HG03108 (cell line): ENCODE measurements at regions not wholly inside any gene's neighbourhood (a gene's known extent, or its start where the extent isn't known, plus 50 kb on each side); places are given as distances from the start of the nearest gene placed in this dataset.

Experiments
- ATAC-seq: cut with Tn5 transposase; IDR thresholded peaks from one replicate; pipeline ENCODE4 v1.9.1; 2021; ENCODE audit warnings: moderate library complexity; ENCODE audit not compliant: unreplicated experiment

DNA sequence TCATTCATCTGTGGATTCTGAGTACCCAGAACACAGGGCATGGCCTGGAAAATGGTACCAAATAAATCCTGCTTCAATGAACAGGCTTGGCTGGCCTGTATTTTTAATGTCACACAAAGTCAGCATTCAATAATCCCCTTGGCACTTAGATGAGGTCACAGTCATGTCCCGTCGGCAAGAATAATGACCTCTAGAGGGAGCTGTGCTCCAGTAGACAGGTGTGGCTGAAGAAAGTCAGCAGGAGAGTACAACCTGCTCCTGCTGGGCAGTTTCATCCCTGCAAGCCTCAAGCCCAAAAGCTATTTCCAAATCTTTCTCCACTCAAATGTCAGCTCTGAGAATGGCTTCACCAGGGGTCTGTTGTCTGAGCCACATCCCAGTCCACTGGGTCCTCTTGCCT lies 404.0 kb upstream of the F9 start:
- ATAC-seq = peak; percentile 62

DNA sequence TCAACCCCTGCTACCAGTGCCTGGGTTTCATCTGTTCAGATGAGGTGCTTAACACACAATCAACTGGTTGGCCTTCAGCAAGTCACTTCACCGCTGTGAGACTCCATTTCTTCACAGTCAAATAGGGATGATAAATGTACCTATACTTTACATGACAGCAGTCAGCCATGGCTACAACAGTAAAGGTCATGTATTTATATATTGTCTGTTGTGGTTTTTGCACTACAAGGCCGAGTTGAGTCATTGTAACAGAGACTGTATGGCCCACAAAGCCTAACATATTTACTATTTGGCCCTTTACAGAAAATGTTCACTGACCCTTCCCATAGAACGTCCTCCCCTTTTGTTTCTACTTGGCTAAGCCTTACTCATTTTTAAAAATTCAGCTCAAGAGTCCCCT lies 404.6 kb upstream of the F9 start:
- ATAC-seq = no peak

DNA sequence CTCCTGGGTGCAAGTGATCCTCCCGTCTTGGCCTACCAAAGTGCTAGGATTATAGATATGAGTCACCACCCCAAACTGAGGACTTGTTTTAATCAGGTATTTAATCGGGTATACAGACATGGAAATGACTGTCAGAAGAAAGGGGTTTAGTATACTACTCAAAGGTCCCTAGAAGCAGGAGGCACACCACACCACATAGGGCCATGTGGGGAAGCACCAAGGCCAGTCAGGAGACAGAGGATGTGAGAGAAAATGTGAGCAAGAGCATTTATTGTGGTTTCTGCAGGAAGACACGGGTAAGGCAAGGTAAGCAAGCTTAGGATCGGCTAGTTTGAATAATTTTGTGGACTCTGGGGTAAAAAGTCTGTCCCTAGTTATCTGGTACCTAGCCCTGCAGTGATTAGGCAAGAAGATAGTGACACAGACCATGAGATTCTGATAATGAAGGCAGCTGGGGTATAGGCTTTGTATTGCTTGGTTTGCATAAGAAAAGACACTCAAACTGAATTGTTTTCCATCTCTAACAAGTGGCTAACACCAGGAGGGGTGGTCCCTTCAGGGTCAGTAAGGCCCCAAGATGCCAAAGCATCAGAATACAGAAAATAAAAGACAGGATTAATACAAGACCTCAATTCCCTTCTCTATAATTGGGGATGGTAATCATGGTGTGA lies 408.8 kb upstream of the F9 start:
- no peak for ATAC-seq

DNA sequence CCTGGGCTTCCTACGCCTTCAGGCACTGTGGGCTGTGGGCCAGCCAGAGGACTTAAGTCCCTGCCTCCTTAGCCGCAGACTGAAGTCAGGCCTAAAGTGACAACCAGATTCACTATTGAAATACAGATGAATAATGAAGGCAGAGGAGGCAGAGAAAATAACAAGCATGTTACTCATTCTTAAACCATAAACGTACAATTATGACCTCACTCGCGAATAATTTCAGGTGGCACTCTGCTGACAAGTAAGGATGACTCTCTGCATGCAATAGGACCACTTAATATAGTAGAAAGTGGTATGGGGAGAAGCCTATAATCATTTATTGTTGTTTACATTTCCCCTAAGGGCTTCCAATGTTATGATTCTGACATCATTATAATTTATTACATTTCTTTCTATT lies 409.2 kb upstream of the FGF13 start:
- no peak for ATAC-seq

DNA sequence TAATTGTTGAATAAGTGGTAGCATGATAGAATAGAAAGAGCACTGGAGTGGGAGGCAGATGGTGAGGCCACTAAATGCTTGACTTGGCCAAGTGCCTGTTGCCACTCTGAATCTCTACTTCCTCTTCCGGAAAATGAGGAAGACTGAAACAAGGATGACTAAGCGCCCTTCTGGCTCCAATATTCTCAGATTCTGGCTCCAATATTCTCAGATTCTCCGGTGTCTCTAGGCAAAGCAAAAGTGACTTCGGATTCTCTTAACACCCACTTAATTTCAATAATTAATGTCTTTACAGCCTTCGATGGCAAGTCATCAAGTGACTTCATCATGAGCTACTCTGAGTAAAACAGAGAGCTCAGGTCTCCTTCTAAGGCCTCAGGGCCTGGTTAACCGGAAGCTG lies 402.2 kb upstream of the FGF13 start:
- ATAC-seq = no peak

DNA sequence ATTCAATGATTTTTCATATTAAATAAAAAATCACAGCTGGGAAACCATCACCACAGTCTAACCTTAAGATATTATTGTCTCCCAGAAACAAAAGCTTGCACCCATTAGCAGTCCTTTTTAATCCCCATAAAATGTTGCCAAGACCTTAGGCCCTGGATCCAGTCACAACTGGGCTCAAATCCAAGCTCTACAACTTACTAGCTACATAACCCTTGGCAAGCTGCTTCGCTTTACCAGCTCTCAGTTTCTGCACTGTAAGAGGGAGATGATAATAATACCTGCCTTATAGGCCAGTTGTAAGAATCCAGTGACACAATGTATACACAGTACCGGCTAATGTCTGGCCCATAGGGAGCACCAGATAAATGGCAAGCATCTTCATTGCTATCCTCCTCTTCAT lies 400.9 kb upstream of the FGF13 start:
- ATAC-seq = no peak

DNA sequence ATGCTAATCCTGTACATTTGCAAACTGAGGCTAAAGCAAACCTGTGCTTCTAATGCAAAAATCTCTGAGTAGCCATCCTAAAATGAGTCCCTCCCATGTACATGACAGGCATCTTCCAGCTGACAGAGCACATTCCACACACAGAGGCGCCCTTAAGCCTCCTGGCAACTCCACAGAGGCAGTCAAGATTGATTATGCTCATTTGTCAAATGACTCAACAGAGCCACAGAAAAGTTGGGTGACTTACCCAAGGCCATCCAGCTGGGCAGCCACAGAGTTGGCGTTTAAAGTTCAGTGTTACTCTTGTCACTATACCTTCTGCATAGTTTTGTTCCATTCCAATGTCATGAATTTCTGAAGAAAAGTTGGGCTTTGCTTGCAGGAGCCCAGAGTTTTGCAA lies 394.6 kb upstream of the FGF13 start:
- no peak for ATAC-seq

DNA sequence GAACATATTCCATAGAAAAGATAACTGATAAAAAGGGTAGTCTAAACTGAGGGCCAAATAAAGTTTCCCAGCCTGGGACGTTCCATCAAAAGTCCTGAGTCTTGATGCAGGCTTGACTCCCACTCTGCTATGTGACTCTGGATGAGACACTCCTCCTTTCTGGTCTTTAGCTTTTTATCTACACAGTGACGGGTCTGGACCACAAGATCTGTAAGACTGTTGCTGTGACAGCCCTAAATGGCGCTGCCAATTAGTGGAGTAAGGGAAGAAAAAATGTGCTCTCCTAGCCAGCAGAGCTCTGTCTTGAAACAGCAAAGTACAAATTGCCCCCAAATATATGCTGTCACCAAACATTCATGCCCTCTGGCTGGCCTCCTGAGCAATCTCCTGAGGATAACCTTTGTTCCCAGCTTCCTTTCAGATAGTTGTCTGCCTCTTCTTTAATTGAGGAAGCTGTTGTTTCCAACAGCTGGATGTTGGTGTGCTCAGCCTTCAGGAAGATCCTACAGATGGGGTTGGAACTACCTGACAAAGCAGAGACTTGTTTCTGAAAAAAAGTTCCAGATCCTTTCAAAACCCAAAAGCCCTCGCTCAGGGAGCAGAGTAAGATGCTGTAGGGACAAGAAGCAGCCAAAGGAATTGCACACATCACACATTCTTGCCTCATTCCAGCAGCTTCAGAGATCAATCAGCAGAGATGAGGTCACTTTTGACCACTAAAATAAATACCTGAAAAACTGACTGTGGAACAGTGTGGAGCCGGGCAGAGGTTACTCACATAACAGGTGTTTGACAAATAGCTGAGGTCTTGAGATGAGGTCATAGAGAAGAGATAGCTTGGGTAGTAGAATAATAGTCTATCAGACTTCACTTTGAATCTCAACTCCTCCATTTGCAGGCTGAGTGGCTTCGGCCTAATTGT lies 383.4 kb upstream of the FGF13 start:
- ATAC-seq = no peak

DNA sequence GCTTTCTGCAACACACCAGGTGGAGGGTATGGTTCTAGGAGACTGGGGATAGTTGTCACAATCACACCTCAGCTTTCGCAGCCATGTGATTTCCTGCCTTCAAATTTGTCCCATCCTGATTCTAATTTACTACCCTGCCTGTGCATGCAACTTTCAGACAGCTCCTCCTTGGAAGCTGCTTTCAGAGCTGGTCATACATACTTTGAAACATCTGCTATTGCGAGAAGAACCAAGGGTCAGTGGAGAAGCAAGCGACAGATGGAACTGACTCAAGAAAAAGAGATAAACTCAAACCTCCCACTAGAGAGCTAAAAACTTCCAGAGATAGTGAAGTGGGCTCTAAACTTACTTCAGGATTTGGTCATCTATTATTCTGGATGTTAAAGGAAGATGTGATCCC lies 381.7 kb upstream of the FGF13 start:
- ATAC-seq = no peak

DNA sequence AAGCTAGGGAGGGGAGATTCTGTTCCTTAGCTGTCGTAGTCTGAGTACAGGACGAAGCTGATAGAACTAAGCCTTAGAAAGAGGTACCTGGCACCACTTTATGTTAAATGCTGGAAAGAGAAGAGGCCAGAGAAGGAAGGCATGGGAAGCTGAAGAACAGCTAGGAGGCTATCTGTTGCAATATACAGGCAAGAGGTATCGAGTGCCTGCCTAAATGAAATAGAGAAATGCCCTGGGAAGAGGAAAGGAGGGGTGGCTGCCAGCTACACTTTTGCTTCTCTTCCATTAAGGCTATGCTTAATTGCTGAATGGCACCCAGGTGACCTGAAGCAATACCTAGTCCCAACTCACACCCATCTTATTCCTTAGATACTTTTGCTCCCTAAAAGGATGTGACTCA lies 380.4 kb upstream of the FGF13 start:
- no peak for ATAC-seq

DNA sequence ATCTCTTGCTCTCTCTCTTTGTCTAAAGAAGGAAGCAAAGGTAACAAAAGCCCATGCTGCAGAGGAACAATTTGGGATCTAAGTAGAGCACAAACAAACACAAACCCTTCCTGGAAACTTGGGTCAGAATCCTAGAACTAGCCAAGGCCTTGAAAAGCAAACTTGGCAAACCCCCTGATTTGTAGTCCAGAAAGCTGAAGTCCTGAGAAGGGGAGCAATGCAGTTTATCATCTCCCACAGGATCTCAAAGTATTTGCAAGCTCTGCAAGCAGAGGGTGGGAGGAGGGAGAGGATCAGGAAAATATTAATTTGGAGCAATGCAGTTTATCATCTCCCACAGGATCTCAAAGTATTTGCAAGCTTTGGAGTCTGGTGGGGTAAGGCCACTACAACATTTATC lies 379.5 kb upstream of the FGF13 start:
- no peak for ATAC-seq

DNA sequence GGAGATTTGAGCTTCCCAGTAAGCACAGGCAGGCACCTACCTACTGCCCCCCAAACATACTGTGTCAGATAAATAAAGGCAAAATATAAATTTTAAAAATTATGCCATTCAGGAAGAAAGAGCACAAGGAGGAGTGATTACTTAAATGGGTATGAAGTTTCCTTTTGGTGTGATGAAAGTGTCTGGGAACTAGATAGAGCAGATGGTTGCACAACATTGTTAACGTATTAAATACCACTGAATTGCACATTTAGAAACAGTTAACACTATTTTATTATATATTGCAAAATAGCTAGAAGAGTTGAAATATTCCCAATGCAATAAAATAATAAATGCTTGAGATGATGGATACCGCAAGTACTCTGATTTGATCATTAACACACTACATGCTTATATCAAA lies 374.7 kb upstream of the FGF13 start:
- ATAC-seq = no peak

DNA sequence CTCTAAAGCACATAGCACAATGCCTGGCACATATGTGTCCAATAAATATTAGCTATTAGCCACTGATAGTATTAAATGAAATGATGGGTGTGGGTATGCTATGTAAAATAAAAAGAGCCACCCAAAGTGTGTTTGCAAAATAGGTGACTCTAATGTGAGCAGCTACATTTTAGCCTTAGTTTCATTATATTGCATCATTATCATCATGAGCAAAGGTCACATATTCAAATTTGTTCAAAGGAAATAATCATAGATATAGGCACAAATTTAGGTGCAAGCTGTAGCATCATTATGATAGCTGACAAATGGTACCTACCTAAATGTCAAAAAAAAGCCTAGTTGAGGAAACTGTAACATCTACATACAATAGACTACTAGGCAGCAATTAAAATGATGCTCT lies 373.9 kb upstream of the FGF13 start:
- no peak for ATAC-seq

DNA sequence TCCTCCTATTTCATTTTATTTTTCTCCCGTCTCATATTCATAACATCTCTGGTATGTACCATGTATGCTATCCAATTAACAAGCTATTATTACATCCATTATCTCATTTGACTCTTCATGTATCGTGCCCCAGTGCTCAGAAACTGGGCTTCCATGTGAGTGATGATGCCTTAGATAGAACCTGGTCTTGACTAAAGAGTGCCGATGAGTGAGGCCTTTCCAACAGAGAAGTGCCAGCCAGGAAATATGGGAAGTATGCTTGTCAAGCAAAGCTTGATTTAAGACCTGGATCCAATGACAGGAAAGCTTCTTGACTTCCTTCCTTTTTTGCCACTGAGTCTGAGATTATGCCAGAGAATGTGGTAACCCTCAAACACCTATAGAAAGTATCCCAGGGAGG lies 371.7 kb upstream of the FGF13 start:
- no peak for ATAC-seq

DNA sequence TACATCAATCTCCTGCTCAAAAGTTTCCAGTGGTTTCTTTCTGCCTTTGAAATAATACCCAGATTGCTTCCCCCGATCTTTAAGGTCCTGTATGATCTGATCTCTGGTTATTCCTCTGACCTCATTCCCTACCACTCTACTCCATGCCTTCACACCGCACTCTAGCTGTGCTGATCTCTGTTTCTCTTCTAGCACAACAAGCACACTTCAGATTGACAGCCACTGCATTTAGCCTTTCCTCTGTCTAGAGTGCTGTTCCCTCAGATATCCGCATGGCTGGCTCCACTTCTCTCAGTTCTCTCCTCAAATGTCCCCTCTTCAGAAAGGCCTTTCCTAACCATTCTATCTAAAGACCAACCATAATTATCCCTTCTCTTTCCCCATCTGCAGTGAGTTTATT lies 370.4 kb upstream of the FGF13 start:
- no peak for ATAC-seq

DNA sequence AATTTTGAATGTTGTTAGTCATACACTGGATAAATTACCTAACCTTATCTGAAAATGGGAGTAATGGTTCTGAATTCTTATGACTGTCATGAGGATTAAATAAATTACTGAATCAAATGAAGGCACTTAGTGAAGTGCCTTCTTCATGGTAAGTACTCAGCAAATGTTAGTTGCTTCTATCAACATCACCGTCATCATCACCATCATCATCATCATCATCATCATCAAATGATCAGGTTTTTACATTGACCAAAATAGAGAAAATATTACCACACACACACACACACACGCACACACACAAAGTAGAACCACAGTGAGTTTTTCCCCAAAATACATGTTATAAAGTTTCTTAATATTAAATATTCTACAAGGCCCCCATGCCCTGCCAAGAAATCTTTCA lies 368.3 kb upstream of the FGF13 start:
- no peak for ATAC-seq

DNA sequence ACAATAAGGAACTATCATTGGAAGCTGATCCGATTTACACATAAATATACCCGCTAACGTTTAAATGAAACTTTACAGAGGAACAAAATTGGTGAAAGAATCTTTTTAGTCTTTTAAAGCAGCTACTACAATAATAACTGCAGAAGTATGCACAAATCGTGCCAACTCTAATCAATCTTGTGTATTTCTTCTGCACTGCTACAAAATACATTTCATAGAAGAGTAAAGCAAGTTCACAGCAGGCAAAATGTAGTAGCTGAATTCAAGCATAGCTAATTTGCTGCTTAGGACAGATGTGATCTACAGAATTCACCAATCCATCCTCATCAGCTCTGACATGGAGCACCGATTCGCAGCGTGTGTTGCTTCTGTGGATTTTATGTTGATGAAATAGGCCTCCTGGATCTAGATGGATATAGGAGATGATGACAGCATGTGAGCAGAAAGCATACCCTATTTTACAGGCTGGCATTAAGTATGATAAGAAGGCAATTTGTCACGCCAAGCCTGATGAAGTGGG lies 367.3 kb upstream of the FGF13 start:
- ATAC-seq = no peak

DNA sequence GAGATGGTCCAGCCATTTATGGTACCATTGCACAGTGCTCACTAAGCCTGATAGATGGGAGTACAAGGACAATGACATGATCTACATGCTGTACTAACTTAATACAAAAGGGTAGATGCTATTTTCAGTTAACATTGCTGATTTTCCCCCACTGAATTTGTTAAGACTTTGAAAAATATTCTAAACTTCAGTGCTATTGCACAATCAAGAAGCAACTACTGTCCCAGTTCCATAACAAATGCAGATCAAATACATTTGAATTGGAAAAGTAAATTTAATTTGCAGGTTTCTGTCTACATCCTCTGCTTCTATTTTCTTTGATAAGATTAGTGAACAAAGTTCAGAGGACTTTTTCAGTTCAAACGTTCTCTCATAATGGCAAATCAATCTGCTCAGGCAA lies 366.8 kb upstream of the FGF13 start:
- ATAC-seq = no peak

DNA sequence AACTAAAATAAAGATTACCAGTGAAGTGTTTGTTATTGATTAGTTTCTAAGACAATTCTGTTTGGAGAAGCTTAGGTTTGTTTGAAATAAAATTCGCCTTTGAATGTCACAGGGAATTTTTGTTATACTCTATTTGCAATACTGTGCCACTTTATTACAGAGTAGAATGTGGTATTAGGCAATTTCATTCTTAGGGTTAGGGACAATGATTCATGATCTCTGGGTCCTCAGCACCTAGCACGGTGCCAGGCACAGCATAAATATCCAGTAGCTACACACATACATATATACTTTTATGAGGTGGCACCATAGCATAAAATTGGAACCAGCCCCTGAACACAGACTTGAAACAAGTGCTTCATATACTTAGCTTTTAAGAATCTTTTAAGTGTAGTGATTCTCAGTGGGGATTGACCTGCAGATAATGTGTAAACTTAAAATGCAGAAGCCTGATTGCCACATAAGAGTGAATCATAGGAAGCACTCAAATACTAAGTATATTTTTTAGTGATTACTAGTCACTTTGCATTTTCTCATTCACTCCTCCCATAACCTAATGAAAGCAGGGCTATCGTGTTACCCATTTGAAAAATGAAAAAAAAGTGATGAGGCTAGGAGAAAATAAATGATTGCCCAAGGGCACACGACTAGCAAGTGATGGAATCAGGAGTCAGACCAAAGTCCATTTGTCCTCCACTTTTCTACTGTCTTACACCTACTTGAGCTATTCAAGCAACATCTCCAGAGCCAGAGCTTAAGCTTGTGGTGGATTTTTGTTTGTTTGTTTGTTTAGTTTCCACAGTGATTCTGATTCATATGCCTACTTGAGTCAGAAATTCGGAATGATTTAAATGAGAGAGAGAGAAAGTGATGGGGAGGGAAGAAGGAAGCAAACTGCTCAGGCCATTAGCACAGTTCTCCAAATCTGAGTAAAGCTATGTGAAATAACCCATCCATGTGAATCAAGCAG lies 366.0 kb upstream of the FGF13 start:
- no peak for ATAC-seq

DNA sequence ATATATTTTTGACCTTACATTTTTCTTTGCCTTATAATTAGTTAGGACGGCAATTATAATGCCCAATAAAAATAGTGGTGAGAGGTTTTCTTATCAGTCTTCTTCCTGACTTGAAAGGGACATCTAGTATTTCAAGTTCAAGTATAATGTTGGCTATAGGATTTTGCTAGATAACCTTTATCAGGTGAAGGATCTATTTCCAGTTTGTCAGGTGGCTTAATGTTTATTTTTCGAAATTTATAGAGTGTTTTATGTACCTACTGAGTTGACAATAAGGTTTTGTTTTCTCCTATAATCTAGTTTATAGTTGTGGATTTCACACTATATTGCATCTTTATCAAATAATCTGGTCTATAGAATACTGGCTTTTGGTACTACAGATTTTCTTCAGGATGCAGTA lies 351.8 kb upstream of the FGF13 start:
- ATAC-seq = no peak

DNA sequence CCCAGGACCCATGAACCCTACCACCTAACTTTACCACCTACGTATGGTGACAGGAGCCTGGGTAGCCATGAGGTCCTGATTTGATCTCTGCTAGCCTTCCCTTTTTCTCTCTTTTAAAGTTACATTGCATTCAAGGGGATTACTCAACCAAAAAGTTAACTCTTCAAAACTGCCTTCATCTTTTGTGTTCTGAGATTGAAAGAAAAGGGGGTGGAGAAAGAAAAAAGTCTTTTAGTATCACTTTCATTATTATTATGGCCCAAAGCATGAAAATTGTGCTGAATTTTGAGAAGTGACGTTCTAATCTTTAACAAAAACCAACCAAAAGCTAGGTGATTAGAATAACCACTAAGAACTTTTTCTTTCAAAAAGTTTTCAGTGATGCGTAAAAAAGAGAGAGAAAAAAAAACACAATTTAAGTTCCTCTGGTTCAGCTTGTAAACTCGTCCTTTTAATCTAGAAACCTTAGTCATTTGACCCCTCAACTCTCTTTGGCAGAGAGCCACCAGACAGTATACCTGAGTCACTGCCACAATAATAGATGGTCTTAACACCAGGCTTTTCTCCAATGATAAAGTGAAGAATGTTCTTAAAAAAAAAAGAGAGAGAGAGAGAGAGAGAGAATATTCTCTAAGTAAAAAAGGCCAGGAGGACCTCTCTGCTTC lies 347.4 kb upstream of the FGF13 start:
- no peak for ATAC-seq
